GM18498 (cell line): ENCODE measurements at regions not wholly inside any gene's neighbourhood (a gene's known extent, or its start where the extent isn't known, plus 50 kb on each side); places are given as distances from the start of the nearest gene placed in this dataset.
"Not testable (repeated sequence)": the region's sequence is repeated elsewhere in the genome, so short reads cannot be mapped to it uniquely, and the experiment has no call there.

Experiments used
- ATAC-seq: cut with Tn5 transposase; IDR thresholded peaks from one replicate; pipeline ENCODE4 v1.9.1; 2021; ENCODE audit warnings: mild to moderate bottlenecking, moderate library complexity; ENCODE audit not compliant: unreplicated experiment

DNA sequence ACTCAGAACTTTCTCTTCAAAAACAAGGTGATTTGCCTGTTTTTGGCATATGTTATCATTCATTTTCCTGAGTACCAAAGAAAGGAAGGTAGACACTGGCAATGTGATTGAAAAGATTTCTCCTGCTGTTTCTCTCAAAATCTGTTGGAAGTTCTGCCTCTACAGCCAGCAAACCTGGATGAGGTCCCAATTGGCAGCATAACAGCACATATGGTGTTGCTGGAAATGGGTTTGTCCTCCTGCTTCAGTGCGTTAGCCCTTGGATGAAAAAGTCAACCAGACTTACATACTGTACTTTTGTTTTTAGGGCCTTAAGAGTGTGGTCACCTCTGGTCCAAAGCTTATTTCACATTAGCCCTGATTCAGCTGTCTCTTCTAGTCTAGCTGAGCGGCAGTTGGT, 237.6 kb upstream of the MME start:
- ATAC-seq: no peak

DNA sequence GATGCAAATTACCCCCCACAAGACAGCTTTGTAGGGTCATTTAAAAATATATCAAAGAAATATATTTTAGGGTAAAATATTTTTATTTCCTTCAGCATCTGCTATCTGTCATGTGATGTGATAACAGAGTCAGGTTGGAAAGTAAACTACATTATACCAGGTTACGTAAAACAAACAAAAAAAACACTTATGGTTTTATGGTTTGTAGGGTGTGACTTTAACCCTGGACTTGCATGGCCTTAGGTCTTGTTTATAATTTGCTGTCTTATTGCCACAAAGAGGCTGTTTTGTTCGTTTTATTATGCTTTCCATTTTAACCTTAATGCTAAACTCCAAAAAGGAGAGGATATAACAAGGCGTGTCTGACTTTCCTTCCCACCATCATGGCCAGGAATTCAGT, 244.5 kb upstream of the MME start:
- ATAC-seq: no peak

DNA sequence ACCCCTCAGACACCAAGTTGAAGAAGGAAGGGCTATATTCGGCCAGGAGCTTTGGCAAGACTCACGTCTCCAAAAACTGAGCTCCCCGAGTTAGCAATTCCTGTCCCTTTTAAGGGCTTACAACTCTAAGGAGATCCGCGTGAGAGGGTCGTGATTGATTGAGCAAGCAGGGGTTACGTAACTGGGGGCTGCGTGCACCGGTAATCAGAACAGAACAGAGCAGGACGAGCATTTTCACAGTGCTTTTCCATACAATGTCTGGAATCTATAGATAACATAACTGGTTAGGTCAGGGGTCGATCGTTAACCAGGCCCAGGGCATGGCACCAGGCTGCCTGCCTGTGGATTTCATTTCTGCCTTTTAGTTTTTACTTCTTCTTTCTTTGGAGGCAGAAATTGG, 245.3 kb upstream of the MME start:
- ATAC-seq: not testable (repeated sequence)

DNA sequence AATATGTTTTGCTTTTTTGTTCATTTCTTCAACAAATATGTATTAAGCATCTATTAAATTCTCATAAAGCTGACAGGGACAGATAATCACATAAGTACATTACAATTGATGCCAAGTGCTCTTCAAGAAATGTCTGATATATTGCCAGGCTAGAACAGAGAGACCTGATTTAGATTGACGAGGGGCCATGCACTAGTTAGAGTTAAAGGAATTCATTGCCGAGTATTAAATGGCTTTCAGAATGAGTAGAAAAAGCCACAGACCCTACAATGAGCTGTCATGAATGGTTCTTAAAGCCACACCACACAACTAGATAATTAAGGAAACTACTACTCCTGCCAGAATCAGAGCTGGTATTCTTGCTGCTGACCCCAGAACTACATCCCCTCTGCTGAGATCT, 250.2 kb upstream of the MME start:
- no peak for ATAC-seq

DNA sequence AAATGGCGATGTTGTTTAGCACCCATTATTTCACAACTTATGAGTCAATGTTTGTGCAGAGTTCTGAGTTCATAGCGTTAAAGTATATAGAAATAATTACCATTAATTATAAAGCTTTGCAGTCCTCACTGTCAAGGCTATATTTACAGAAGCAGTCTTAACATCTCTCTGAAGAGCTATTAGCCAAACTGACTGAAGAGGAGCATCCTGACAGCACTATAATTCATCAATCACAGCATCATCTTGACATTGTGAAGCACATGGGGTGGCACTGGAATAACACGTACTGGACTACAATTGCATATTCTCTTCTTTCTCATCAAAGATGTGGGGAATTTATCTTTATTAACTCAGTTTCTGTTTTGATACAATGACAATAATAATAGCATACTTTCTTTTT, 260.6 kb upstream of the MME start:
- ATAC-seq: no peak

DNA sequence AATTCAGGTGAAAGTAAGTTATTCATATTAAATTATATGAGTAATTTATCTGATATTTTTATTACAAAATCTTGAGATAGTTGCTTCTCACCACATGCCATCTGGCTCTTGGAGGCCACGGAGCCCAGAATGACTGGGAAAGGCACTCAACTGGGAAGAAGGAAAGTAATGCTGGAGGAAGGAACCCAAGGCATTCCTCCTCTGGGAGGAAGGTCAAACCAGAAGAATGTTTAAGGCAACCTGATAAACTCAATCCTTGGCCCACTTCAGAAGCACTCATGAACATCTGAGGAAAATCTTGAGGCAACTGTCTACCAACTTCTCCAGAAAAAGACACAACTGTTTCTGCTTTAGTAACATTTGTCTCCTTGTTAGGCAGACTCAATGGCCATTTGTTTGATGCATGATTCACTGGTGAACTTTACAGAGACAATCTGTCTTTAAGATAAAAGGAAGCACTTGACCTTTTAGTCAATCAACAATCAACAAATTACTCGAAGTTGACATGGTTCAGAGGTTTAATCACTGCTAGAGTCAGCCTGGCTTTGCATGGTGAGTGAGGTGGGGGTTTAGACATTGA, 261.4 kb upstream of the MME start:
- ATAC-seq: no peak

GRCh38 chr3:154810017-154810416, 270.1 kb upstream of the MME start:
- ATAC-seq: not testable (repeated sequence)

- ATAC-seq: no peak
These were observed 278.4 kb upstream of the MME start for GRCh38 chr3:154801729-154802128.

DNA sequence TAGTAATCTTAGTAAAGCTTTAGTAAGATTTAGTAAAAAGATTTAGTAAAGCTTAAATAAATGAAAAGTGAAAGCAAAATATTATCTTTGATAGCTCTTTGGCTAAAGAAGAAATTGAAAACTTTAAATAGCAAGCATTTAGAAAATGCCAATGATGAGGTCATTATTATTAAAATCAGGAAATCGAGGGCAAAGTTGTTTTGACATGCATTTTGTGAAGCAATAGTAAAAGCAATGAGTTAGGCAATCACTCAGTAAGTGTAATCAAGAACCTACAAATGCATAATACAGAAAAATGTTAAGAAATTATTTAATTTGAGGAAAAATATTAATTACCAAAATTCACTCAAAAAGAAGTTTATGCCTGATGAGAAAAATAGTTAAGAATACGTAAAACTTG, 280.3 kb upstream of the MME start:
- no peak for ATAC-seq

DNA sequence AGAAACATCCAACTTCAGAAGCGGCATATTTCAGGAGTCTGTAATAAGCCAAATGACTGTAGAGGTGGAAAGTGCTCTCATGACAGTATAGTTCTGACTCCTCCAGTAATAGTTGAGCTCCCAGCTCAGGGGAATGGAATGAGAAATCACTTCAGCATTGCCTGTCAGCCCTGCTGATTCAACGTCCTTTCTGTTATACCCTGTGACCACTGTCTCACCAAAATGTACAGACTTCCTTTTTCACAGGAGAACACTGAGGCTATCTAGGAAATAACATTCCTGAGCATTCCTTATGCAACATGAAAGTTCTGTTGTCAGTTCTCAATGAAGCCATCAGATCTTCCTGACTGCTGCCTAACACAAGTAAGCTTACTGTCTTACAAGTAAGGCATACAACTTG, 284.5 kb upstream of the MME start:
- ATAC-seq: no peak

GRCh38 chr3:154794814-154795445, 285.2 kb upstream of the MME start:
- ATAC-seq: no peak

GRCh38 chr3:154794391-154794790, 285.7 kb upstream of the MME start:
- ATAC-seq: no peak

GRCh38 chr3:154792828-154793227, 287.3 kb upstream of the MME start:
- ATAC-seq: no peak

DNA sequence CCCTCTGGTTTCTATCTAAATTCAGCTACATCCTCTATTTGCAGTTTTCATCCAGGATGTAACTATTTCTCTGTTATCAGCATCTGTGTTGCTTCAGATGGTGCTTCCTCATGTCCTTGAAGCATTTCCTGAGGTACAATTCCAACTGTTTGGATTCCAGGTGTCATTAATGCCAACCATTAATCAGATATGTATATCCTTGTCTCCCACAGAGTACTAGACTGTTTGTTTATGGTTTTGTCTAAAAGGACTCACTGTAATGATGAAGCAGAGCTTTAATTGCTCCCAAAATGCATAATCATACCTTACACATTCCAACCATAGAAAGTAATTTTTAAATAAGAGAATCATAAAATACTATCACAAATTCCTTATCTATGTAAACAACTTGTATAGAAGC, 288.5 kb upstream of the MME start:
- ATAC-seq: no peak

DNA sequence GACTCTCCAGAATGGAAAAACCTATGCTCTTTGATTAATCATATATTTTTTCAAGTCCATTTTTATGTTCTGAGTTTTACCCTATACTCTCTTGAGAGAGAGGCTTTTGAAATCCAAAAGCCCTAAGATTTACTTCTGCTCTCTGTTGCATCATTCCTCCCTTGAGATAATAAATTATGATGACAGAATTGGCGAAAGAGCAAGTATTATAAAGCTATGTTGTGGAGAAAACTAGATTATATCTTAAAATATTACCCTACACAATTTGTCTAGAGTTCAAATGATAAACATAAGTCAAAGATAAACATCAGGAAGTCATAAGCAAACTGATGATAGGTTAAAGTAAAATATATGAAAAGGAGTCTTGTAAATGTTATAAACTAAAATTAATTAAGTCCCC, 293.4 kb upstream of the MME start:
- no peak for ATAC-seq

GRCh38 chr3:154783521-154783931, 296.6 kb upstream of the MME start:
- no peak for ATAC-seq

GRCh38 chr3:154783061-154783460, 297.1 kb upstream of the MME start:
- ATAC-seq: no peak

DNA sequence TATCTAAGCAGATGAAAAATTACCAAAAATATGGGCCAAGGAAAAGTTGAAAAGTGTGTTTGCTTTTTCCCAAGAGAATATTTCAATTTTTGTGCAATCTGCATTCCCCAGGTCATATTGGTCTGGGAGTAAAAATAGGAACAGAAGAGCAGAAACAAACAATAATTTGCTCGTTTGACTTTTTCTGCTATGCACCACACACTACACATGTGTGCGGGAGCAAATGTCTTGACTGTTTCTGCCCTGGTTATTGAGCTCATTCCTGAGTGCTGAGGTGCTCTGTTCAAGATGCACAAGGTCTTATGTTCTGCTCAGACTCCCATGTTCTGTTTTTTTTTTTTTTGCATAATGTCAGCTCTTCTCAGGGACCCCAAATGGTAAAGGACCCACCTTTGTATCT, 298.0 kb upstream of the MME start:
- ATAC-seq: no peak

- ATAC-seq: no peak
These were observed 298.5 kb upstream of the MME start for GRCh38 chr3:154781595-154781994.

GRCh38 chr3:154780263-154780662, 299.9 kb upstream of the MME start:
- ATAC-seq: no peak

- no peak for ATAC-seq
These were observed 300.5 kb upstream of the MME start for GRCh38 chr3:154779571-154779970.

DNA sequence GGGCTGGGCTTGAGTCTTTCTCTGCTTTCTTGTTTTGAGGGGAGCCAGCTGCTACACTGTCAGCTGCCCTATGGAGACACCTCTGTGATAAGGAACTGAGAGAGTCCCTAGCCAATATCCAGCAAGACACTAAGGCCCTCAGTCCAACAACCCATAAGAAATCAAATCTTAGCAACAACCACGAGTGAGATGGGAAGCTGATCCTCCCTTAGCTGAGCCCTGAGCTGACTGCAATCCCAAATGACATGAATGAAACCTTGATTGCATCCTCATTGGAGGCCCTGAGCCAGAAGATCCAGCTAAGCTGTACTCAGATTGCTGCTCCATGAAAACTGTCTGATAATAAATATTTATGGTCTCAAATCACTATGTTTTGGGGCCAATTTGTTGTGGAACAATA, 302.1 kb upstream of the MME start:
- no peak for ATAC-seq

DNA sequence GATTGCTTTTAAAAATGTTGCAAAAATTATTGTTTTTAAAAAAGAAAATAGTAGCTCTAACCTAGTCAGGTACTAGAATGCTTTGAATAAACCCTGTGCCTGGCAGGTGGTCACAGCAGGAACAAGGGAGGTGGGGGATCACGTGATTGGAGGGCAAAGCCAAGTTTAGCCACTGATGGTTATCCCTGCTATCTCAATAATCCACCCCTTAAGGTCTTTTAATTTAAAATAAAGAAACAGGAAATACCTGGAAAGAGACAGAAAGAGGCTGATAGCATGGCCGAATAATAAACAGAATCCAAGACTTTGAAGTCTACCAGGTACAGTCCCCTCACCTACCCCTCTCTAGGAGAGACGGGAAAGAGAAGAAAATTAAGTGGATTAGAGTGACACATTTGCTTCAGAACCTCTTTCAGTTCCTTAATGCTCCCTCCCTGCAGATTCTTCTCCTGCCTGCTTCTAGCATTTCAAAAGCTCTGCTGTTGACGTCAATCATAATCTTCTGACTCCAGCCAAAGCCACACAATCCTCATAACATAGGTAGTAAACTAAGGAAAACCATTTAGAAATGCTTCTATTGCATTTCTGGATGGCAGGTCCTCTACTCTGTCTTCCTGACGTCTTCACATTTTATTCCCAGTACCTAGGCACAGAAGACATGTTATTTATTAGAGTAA, 303.4 kb upstream of the MME start:
- ATAC-seq: no peak
